Tibial nerve (tissue), 3 donors: ENCODE measurements at regions not wholly inside any gene's neighbourhood (a gene's known extent, or its start where the extent isn't known, plus 50 kb on each side); places are given as distances from the start of the nearest gene placed in this dataset.

Source experiments
- POLR2A ChIP-seq, 2 donors: fragments of 450-650 bp; IDR thresholded peaks; one replicate each; pipeline ENCODE4 v1.6.1; 2017; ENCODE audit warnings: antibody characterized with exemption in 2 of 2, mild to moderate bottlenecking in 2 of 2, moderate library complexity in 2 of 2
- TF ChIP-seq, protein P1 (sequence below), 5 experiments: fragments of 200-600 bp in 3 of 5; fragments of 450-650 bp in 2 of 5; sonication (generic) in 3 of 5; IDR thresholded peaks; one replicate each; pipeline ENCODE4 v1.5.1; 2016 to 2019; ENCODE audit warnings: antibody characterized with exemption in 5 of 5, mild to moderate bottlenecking in 3 of 5, moderate library complexity in 2 of 5

DNA sequence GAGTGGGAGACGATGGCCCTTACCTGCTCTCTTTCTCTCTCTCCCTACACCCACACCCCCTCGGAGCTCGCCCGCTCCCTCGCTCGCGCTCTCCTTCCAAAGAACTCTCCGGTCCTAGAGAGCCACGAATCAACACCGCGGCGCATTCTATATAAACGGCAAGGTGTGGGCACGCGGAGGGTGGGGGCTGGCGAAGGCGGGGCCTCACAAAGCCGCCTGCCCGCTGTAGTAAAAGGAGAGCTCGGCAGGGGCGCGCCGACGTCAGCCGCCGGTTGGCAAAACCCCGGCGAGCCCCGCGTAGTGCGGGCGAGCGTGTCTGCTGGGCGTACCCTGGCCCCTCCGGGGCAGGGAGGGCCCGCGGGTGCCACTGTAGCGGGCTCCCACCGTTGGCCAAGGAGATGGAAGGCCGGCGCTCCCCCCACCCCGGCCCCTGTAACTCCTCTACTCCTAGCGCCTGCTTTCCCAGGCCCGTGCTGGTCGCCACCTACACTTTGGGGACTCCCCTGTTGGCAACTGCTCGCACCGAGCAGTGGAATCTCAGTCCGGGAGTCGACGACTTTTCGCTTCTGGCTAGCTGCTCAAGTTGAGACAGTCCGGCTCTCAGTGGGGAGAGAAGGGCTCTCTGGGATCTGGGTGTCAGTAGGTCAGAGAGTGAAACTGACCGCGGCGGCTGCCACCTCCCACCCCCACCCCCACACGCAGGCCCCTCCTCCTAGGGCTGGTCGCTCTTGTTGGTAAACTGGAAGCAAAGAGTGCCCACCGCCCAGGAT, 325.5 kb upstream of the F9 start:
- TF ChIP-seq POLR2A (IDR thresholded peaks at IDR 0.05): peak in 1 of 2 donors; percentile 31
- TF ChIP-seq, protein P1, sequence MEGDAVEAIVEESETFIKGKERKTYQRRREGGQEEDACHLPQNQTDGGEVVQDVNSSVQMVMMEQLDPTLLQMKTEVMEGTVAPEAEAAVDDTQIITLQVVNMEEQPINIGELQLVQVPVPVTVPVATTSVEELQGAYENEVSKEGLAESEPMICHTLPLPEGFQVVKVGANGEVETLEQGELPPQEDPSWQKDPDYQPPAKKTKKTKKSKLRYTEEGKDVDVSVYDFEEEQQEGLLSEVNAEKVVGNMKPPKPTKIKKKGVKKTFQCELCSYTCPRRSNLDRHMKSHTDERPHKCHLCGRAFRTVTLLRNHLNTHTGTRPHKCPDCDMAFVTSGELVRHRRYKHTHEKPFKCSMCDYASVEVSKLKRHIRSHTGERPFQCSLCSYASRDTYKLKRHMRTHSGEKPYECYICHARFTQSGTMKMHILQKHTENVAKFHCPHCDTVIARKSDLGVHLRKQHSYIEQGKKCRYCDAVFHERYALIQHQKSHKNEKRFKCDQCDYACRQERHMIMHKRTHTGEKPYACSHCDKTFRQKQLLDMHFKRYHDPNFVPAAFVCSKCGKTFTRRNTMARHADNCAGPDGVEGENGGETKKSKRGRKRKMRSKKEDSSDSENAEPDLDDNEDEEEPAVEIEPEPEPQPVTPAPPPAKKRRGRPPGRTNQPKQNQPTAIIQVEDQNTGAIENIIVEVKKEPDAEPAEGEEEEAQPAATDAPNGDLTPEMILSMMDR (IDR thresholded peaks at IDR 0.05): no peak
